NB4 (cell line): ENCODE measurements at regions not wholly inside any gene's neighbourhood (a gene's known extent, or its start where the extent isn't known, plus 50 kb on each side); places are given as distances from the start of the nearest gene placed in this dataset.

Experiments used
- DNase-seq: peaks from one replicate; pipeline ENCODE4 v3.0.0; 2010; ENCODE audit warnings: low read depth
- H3K4me3 ChIP-seq: one replicate; pipeline ENCODE4 v1.5.1; 2011; ENCODE audit warnings: mild to moderate bottlenecking, low read depth, low read length, moderate library complexity
- CTCF ChIP-seq: IDR thresholded peaks from one replicate; pipeline ENCODE4 v1.5.1; 2012; ENCODE audit warnings: low read depth, low read length
- MAX ChIP-seq: IDR thresholded peaks from 2 replicates; pipeline ENCODE4 v1.6.1; 2011; ENCODE audit warnings: low read depth, low read length
- MYC ChIP-seq: IDR thresholded peaks from 2 replicates; pipeline ENCODE4 v1.6.1; 2011; ENCODE audit warnings: low read depth, low read length
- POLR2A ChIP-seq: IDR thresholded peaks from 2 replicates; pipeline ENCODE4 v1.6.1; 2011; ENCODE audit warnings: mild to moderate bottlenecking; ENCODE audit not compliant: insufficient read length; ENCODE audit errors: extremely low read depth

GRCh38 chr12:67208281-67209067 lies 60.7 kb upstream of the CAND1 start:
- H3K4me3 ChIP-seq: no peak overlapping the region
- no peak for DNase-seq
- TF ChIP-seq MYC (no peak), MAX (no peak), POLR2A (no peak), CTCF (no peak)

GRCh38 chr12:67211029-67211428 lies 58.1 kb upstream of the CAND1 start:
- DNase-seq: no peak
- no peak overlapping the region for H3K4me3 ChIP-seq
- TF ChIP-seq MYC: no peak
- TF ChIP-seq POLR2A: no peak
- TF ChIP-seq MAX: no peak
- no peak for TF ChIP-seq CTCF

GRCh38 chr12:67211494-67211893 lies 57.7 kb upstream of the CAND1 start:
- H3K4me3 ChIP-seq: no peak overlapping the region
- TF ChIP-seq MYC: no peak
- TF ChIP-seq POLR2A: no peak

GRCh38 chr12:67217647-67218046 lies 51.5 kb upstream of the CAND1 start:
- TF ChIP-seq CTCF (no peak), POLR2A (no peak), MAX (no peak), MYC (no peak)
- H3K4me3 ChIP-seq: no peak overlapping the region
- DNase-seq: no peak

More at GRCh38 chr12:67211494-67211893, 57.7 kb upstream of the CAND1 start:
- no peak for DNase-seq
